ENCODE measurements at regions not wholly inside any gene's neighbourhood (a gene's known extent, or its start where the extent isn't known, plus 50 kb on each side); places are given as distances from the start of the nearest gene placed in this dataset.

DNA sequence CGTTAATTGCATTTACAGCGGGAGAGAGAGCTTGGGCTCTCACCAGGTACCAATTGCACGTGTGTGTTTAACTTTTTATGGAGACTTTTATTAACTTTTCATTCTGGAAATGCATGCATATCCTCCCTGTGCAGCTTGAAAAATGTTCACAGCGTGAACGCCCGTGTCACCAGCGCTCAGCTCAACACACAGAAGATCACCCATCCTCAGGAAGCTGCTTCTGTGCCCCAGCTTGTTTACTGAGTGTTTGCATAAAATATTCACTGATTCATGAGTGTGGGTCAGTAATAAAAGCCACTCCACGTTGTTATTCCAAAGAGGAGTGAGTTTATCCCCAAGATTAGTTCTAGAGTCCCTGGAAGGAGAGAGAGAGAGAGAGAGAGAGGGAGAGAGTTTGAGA is 75.5 kb upstream of the FZD10 start:
- Histone ChIP-seq H3K4me3 (no peak overlapping the region), H3K4me1 (no peaks in the 10 kb centered on the region), H3K27me3 (ENCODE audit: low read depth) (no peaks in the 10 kb centered on the region), H3K9me3 (no peaks in the 10 kb centered on the region), H3K36me3 (replicated peaks) (no peaks in the 10 kb centered on the region)
- in situ Hi-C loops (cut with MboI; ENCODE audit: low sequenced_read_pairs), result no loop called here
- no peak for DNase-seq (ENCODE audit: low spot score in 2 of 2)

DNA sequence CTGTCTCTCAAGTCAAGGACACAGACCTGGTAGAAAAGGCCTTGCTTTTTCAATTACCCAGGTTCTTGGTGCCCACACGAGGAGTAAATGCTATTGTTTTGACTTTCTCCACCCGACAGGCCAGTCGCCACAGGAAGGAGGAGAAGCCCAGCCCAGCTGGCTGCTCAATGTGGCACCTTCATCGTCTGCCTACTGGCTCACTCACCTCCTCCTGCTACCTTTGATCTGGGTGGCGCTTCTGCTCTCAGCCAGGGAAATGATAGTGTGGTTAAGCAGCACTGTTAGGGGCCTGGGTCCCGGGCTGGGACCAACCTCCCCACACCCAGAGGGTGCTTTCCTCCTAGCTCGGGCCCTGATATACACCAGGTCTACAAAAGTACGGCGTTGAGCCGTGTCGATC is 75.0 kb upstream of the FZD10 start:
- DNase-seq (ENCODE audit: low spot score in 2 of 2), result no peak
- Histone ChIP-seq H3K4me1 (no peaks in the 10 kb centered on the region), H3K4me3 (no peak overlapping the region), H3K36me3 (replicated peaks) (no peaks in the 10 kb centered on the region), H3K9me3 (no peaks in the 10 kb centered on the region), H3K27me3 (ENCODE audit: low read depth) (no peaks in the 10 kb centered on the region)
- in situ Hi-C loops (cut with MboI; ENCODE audit: low sequenced_read_pairs), result no loop called here

DNA sequence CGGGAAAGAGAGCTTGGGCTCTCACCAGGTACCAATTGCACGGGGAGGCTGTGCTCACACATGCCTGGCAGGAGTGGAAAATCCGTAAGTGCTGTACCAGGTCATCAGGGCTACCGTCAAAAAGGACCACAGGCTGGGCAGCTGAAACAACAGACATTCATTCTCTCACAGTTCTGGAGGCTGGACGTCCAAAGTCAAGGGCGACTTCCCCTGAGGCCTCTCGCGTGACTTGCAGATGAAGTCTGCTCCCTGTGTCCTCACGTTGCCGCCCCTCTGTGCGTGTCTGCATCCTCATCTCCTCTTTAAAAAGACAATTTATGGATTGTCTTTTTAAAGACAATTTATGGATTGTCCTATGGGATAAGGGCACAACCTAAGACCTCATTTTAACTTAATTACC is 73.8 kb upstream of the FZD10 start:
- in situ Hi-C loops (cut with MboI; ENCODE audit: low sequenced_read_pairs), result no loop called here
- H3K36me3 ChIP-seq (replicated peaks), result no peaks in the 10 kb centered on the region
- no peaks in the 10 kb centered on the region for H3K4me1 ChIP-seq
- DNase-seq (ENCODE audit: low spot score in 2 of 2), result no peak
- no peaks in the 10 kb centered on the region for H3K27me3 ChIP-seq (ENCODE audit: low read depth)
- H3K4me3 ChIP-seq, result no peak overlapping the region
- no peaks in the 10 kb centered on the region for H3K9me3 ChIP-seq

DNA sequence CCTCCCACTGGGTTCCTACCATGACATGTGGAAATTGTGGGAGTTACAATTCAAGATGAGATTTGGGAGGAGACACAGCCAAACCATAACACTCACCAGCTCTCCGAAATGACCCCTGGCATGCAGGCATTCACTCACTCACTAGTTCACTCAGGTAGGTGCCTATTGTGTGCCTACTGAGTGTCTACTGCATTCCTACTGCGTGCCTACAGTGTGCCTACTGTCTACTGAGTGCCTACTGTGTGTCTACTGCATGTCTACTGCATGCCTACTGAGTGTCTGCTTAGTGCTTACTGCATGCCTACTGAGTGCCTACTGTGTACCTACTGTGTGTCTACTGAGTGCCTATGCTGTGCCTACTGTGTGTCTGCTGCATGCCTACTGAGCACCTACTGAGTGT is 71.7 kb upstream of the FZD10 start:
- Histone ChIP-seq H3K27me3 (ENCODE audit: low read depth) (no peaks in the 10 kb centered on the region), H3K4me1 (no peaks in the 10 kb centered on the region), H3K36me3 (replicated peaks) (no peaks in the 10 kb centered on the region), H3K4me3 (no peak overlapping the region), H3K9me3 (no peaks in the 10 kb centered on the region)
- DNase-seq (ENCODE audit: low spot score in 2 of 2), result no peak
- in situ Hi-C loops (cut with MboI; ENCODE audit: low sequenced_read_pairs), result no loop called here

DNA sequence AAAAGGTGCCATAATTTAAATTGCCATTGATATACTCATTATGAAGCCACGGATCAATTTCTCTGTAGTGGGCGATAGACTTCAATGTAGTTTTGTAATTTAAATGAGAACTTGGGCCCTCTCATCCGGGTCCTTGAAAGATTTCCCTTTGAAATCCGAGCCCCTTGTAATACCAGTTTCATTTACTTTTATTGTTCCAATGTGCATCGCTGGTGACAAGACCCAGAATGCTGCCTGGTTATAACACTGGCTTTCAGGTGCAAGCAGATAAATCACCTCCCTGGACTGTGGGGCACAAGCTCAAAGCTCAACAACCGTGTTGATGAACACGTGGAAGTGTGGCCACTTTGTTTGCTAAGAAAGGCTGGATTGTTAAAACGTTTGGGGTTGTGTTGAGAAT is 68.9 kb upstream of the FZD10 start:
- no peak for DNase-seq (ENCODE audit: low spot score in 2 of 2)
- no peaks in the 10 kb centered on the region for H3K4me1 ChIP-seq
- in situ Hi-C loops (cut with MboI; ENCODE audit: low sequenced_read_pairs), result no loop called here
- H3K4me3 ChIP-seq, result no peak overlapping the region
- H3K9me3 ChIP-seq, result no peaks in the 10 kb centered on the region
- no peaks in the 10 kb centered on the region for H3K36me3 ChIP-seq (replicated peaks)
- no peaks in the 10 kb centered on the region for H3K27me3 ChIP-seq (ENCODE audit: low read depth)

DNA sequence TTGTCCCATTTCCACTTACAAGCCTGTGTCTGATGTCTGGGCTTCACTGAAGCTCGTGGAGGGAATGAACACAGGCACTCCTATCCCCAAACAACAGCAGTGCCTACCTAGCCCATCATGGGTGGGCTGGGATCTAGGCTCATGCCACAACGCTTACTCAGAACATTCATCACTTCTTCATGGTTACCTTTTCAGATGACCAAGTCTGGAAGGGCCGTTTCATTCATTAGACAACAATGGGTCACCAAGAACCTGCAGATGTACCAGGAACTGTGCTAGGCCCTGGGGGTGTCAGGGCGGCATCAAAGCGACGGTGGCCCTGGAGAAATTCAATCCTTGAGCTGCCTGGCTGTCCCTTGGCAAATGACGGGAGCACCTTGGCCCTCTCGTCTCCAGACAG is 64.9 kb upstream of the FZD10 start:
- Histone ChIP-seq H3K36me3 (replicated peaks) (no peaks in the 10 kb centered on the region), H3K9me3 (no peaks in the 10 kb centered on the region), H3K27me3 (ENCODE audit: low read depth) (no peaks in the 10 kb centered on the region), H3K4me3 (no peak overlapping the region), H3K4me1 (no peaks in the 10 kb centered on the region)
- no peak for DNase-seq (ENCODE audit: low spot score in 2 of 2)
- in situ Hi-C loops (cut with MboI; ENCODE audit: low sequenced_read_pairs), result no loop called here

DNA sequence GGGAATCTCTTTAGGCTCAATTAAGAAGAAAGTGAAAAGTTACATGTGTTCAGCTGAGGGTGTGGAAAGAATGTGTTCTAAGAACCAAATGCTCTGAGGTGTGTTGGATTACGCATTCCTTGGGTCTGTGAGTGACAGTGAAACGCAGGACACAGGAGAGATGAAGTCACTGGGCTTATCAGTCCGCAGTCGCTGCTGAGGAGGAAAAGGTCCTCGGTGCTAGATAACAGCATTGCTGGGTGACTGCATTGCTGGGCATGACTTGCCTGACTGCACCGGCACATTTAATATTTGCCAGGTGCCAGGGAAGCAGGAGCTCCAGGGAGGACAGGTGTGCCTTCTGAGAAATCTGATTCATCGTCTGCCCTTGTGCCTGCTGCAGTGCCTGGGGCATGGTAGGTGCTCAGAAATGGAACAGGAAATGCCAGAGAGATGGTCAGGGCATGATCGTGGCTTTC is 64.4 kb upstream of the FZD10 start:
- Histone ChIP-seq H3K4me1 (no peaks in the 10 kb centered on the region), H3K4me3 (no peak overlapping the region), H3K27me3 (ENCODE audit: low read depth) (no peaks in the 10 kb centered on the region), H3K9me3 (no peaks in the 10 kb centered on the region), H3K36me3 (replicated peaks) (no peaks in the 10 kb centered on the region)
- in situ Hi-C loops (cut with MboI; ENCODE audit: low sequenced_read_pairs), result no loop called here
- no peak for DNase-seq (ENCODE audit: low spot score in 2 of 2)

DNA sequence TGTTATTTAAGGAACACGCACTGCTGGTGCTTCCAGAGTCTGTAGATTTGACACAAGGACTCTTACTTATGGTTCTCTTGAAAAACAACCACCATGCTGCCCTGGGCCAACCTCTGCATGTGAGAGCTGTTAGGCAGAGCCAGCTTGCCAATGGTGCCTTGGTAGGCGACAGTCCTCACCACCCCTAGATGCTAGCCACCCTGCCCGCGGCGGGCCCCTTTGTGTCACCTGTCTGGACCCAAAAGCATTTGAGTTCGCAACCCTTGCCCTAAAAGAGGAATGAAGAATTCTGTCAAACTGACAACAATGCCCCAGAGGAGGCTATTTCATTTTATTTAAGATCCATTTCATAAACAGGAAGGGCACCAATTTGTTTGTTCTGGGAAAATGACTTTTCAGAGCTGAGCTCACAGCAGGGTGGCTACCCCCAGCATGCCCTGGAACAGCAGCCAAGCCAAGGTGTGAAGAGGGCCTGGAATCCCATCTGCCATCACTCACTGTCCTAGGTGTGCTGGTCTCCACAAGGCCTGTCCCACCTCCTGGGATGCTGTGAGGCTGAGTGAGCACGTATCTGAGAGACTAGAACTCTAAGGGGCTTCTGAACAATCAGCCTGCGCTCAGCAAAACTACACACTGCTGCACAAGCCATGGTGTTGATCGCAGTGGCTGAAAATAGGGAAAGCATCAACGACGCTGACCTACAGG is 63.8 kb upstream of the FZD10 start:
- DNase-seq (ENCODE audit: low spot score in 2 of 2), result no peak

DNA sequence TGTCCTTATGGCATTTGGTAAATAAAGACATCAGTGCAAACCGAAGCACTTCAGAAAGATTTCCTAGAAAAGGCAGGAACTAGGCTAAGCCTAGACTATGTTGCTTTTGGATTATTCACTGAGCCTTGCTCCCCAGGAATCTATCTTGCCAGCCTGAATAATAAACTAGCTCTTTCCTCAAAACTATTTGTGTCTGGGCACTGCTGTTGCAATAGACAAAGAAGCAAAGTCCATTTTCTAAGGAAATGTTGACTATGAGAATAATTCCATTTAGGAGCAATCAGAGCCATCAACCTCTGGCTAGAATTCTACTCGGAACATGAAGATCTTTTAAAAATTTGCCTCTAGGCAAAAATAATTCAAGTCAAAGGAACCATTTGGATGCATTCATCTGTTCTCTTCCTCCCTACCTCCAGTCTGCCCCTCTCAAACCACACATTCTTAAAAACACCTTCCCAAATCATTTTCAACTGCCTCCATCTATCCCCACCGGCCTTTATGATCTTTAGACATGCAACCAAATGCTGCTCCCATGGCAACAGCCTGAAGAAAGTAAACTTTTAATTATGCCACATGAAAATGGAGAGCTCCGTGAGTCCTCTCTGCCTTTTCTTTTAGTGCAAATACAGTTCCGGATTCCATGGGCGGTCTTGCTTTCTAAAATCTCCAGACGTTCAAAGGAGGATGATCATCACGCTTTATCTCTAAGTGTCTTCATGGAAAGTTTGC is 61.5 kb upstream of the FZD10 start:
- Histone ChIP-seq H3K4me1 (no peaks in the 10 kb centered on the region), H3K4me3 (no peak overlapping the region), H3K36me3 (replicated peaks) (no peaks in the 10 kb centered on the region), H3K27me3 (ENCODE audit: low read depth) (no peaks in the 10 kb centered on the region), H3K9me3 (no peaks in the 10 kb centered on the region)
- in situ Hi-C loops (cut with MboI; ENCODE audit: low sequenced_read_pairs), result no loop called here
- DNase-seq (ENCODE audit: low spot score in 2 of 2), result no peak

More for the DNA sequence above, 63.8 kb upstream of the FZD10 start:
- in situ Hi-C loops (cut with MboI; ENCODE audit: low sequenced_read_pairs), result no loop called here
- H3K4me3 ChIP-seq, result no peak overlapping the region
- H3K27me3 ChIP-seq (ENCODE audit: low read depth), result no peaks in the 10 kb centered on the region
- no peaks in the 10 kb centered on the region for H3K9me3 ChIP-seq
- H3K4me1 ChIP-seq, result no peaks in the 10 kb centered on the region
- H3K36me3 ChIP-seq (replicated peaks), result no peaks in the 10 kb centered on the region

DNA sequence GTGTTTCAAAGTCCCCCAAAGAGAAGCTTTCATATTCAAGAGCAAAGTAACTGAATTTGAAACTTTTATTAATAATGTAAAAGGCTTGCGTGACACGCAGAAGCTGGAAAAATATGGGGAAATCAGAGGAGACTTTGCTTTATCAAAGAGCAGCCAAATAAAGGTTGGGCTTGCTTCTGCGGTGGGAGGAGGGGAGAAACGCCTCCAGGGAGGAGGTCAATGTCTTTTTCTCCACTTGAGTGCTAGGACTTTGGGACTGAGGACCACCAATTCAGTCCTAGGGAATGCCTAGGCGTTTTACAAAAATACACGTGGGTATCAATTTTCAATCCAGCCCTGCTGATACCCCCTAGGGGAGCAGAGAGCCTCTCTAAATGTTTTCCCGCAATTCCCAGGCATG is 60.9 kb upstream of the FZD10 start:
- Histone ChIP-seq H3K4me1 (no peaks in the 10 kb centered on the region), H3K36me3 (replicated peaks) (no peaks in the 10 kb centered on the region), H3K4me3 (no peak overlapping the region), H3K27me3 (ENCODE audit: low read depth) (no peaks in the 10 kb centered on the region), H3K9me3 (no peaks in the 10 kb centered on the region)
- in situ Hi-C loops (cut with MboI; ENCODE audit: low sequenced_read_pairs), result no loop called here
- no peak for DNase-seq (ENCODE audit: low spot score in 2 of 2)

DNA sequence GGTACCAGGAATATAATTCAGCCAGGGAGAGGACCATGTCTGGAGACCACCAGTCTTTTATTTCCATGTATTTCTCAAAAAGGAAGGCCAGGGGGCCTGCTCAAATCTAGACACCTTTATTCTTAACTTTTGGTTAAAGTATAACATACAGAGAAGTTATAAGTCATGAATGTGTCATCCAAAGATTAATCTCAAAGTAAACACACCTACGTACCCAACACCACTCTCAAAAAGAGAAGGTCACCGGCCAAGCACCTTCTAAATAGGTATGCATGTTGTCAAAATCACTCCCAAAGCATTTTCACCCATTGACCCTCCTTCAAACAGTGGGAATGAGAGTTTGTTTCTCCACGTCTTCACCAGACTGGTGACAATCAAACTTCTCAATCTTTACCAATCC is 60.0 kb upstream of the FZD10 start:
- H3K27me3 ChIP-seq (ENCODE audit: low read depth), result no peaks in the 10 kb centered on the region
- H3K4me1 ChIP-seq, result no peaks in the 10 kb centered on the region
- in situ Hi-C loops (cut with MboI; ENCODE audit: low sequenced_read_pairs), result no loop called here
- DNase-seq (ENCODE audit: low spot score in 2 of 2), result no peak
- H3K9me3 ChIP-seq, result no peaks in the 10 kb centered on the region
- no peaks in the 10 kb centered on the region for H3K36me3 ChIP-seq (replicated peaks)
- no peak overlapping the region for H3K4me3 ChIP-seq

DNA sequence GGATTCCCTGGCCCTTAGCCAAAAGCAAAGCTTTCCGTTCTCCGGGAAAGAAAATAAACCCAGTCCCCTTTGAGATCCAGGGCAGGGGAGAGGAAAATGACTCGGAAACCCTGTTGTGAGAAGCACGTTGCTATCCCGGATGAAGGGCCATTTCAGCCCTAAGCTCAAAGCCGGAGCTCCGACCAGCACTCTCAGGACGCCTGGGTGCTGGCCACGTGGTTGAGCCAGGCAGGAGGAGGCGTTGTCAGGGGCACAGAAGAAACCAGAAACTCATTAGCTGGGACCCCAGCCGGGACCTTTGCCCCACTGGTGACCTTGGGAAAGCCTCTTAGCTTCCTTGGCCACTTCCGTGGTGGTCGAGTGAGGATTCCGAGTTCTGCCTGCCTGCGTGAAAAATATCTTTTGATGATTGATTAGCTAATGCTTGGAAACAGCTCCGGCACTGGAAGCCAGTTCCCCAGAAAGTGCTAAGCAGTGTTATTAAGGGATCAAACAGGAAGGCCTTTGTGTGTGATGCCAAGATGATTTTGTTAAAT is 57.6 kb upstream of the FZD10 start:
- in situ Hi-C loops (cut with MboI; ENCODE audit: low sequenced_read_pairs), result no loop called here

DNA sequence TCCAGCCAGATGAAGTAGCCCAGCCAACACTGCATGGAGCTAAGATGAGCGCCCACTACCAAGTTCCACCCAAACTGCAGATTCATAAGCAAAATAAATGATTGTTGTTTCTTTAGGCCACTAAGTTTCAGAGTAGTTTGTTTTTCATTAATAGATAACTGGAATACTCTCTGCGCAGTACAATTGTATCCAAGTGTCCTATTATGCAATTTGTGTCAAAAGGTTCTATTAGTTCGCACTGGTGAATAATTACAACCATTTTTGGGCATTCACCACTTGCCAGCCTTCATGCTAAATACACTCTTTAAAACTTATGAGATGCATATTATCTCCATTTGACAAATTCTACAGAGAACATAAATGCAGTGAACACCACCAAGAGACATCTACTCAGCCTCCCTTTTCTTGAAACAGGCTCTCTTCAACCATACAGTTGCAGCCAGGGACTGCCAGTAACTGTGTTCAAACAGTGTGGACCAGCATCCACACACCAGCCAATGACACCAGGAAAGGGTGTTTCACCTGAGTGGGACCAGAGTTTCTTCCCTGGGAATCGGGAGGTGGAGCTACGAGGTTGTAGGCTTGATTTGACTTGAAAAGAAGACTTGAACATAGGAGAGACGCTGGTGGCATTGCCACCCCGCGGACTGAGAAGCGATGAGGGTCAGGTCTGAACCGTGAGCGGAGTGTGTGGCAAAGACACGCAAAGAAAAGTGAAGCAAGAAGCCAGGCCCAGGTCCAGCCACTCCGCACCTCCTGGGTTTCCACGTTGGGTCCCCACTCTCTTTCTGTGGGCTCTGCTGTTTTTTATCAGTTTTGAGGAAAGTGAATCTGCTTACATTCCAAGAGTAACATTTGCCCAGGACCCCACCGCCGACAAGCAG is 53.0 kb upstream of the FZD10 start:
- no peak for DNase-seq (ENCODE audit: low spot score in 2 of 2)
- in situ Hi-C loops (cut with MboI; ENCODE audit: low sequenced_read_pairs), result no loop called here

More for the DNA sequence above, 57.6 kb upstream of the FZD10 start:
- no peak for DNase-seq (ENCODE audit: low spot score in 2 of 2)
- no peaks in the 10 kb centered on the region for H3K36me3 ChIP-seq (replicated peaks)
- no peak overlapping the region for H3K4me3 ChIP-seq
- H3K27me3 ChIP-seq (ENCODE audit: low read depth), result no peaks in the 10 kb centered on the region
- no peaks in the 10 kb centered on the region for H3K4me1 ChIP-seq
- H3K9me3 ChIP-seq, result no peaks in the 10 kb centered on the region

DNA sequence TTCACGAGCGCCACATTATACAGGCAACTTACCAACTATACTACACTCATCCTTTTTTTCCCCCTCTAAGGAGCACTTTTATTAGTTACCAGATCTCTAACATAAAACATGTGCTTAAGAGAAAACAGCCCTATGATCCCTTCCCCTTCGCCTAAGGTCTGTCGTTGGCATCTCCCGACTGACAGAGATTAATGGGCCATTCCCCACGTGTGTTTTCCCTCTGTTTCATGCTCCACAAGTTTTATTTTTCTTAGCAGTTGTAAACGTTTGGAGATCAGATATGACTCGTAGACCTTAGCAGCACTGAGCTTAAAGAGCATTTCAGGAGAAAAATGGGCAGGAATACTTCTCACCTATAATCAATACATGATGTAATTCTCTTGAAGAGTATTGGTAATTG is 51.4 kb upstream of the FZD10 start:
- in situ Hi-C loops (cut with MboI; ENCODE audit: low sequenced_read_pairs), result no loop called here

More for the DNA sequence above, 53.0 kb upstream of the FZD10 start:
- Histone ChIP-seq H3K27me3 (ENCODE audit: low read depth) (no peaks in the 10 kb centered on the region), H3K4me1 (no peaks in the 10 kb centered on the region), H3K36me3 (replicated peaks) (no peaks in the 10 kb centered on the region), H3K9me3 (no peaks in the 10 kb centered on the region), H3K4me3 (no peak overlapping the region)

More for the DNA sequence above, 51.4 kb upstream of the FZD10 start:
- Histone ChIP-seq H3K9me3 (no peaks in the 10 kb centered on the region), H3K4me1 (no peaks in the 10 kb centered on the region), H3K27me3 (ENCODE audit: low read depth) (no peaks in the 10 kb centered on the region), H3K4me3 (no peak overlapping the region), H3K36me3 (replicated peaks) (no peaks in the 10 kb centered on the region)
- DNase-seq (ENCODE audit: low spot score in 2 of 2), result no peak
